Heart left ventricle (tissue), 13 donors: ENCODE measurements at regions not wholly inside any gene's neighbourhood (a gene's known extent, or its start where the extent isn't known, plus 50 kb on each side); places are given as distances from the start of the nearest gene placed in this dataset.

ENCODE experiments used
- POLR2A ChIP-seq, 2 donors: fragments of 450-650 bp; IDR thresholded peaks; one replicate each; pipeline ENCODE4 v1.6.1; 2017; ENCODE audit warnings: antibody characterized with exemption in 2 of 2, mild to moderate bottlenecking in 2 of 2, moderate library complexity in 2 of 2
- TF ChIP-seq, protein P1 (sequence below), 12 donors: fragments of 200-600 bp; sonication (generic) in 4 of 12; IDR thresholded peaks; one replicate each; pipeline versions ENCODE4 v1.5.0 to v1.8.0; 2018 to 2022; ENCODE audit warnings: antibody characterized with exemption in 12 of 12, mild to moderate bottlenecking in 5 of 12
- donor health status: ischemic (EF 13 %, LVEDD 7.1; RV severe dilation, severe dysfunction).
- donor health status: DM: no; HTN: yes; CAD: no.
- donor health status: DM: no; HTN: no; CAD: no.
- donor health status: ischemic (EF 25% LVEDD 6.9; RV normal size, moderate dysfunction).
- donor health status: ischemic (EF 25% LVEDD 5.7; RV mildly dilated, moderate dysfunction).
- donor health status: ischemic (EF 35%, LVEDD 5.7; RV mildly dilated, moderate dysfunction).
- donor health status: nonischemic (EF 11% LVEDD 7.7; RV severe dilation, severe dysfunction).
- donor health status: DM: yes; HTN: yes; CAD: no.
- donor health status: PGD.
- donor health status: ischemic (EF 29% LVEDD 5.4; RV normal size, mild dysfunction).
- donor health status: nonischemic (EF 23%, LVEDD 6.1; RV moderate dilation, normal function).

- TF ChIP-seq, protein P1, sequence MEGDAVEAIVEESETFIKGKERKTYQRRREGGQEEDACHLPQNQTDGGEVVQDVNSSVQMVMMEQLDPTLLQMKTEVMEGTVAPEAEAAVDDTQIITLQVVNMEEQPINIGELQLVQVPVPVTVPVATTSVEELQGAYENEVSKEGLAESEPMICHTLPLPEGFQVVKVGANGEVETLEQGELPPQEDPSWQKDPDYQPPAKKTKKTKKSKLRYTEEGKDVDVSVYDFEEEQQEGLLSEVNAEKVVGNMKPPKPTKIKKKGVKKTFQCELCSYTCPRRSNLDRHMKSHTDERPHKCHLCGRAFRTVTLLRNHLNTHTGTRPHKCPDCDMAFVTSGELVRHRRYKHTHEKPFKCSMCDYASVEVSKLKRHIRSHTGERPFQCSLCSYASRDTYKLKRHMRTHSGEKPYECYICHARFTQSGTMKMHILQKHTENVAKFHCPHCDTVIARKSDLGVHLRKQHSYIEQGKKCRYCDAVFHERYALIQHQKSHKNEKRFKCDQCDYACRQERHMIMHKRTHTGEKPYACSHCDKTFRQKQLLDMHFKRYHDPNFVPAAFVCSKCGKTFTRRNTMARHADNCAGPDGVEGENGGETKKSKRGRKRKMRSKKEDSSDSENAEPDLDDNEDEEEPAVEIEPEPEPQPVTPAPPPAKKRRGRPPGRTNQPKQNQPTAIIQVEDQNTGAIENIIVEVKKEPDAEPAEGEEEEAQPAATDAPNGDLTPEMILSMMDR (IDR thresholded peaks at IDR 0.05): no peak
- TF ChIP-seq POLR2A (IDR thresholded peaks at IDR 0.05): no peak
Measured at GRCh38 chr5:31008231-31008630, 185.3 kb upstream of the CDH6 start.
